Fibroblast of villous mesenchyme (primary cell): ENCODE measurements at regions not wholly inside any gene's neighbourhood (a gene's known extent, or its start where the extent isn't known, plus 50 kb on each side); places are given as distances from the start of the nearest gene placed in this dataset.
A peak's percentile ranks its signal among the peaks of the same experiment; 100 is the strongest.
"Not testable (repeated sequence)": the region's sequence is repeated elsewhere in the genome, so short reads cannot be mapped to it uniquely, and the experiment has no call there.

Experiments used
- DNase-seq: peaks from one replicate; pipeline ENCODE4 v3.0.0-alpha.2; 2010; ENCODE audit warnings: low read depth
- H3K4me3 ChIP-seq: 2 replicates; pipeline ENCODE4 v1.5.1; 2011; ENCODE audit warnings: low read depth, mild to moderate bottlenecking, low read length
- TF ChIP-seq, protein P1 (sequence below): IDR thresholded peaks from 2 replicates; pipeline ENCODE4 v1.5.1; 2012; ENCODE audit warnings: low read depth, mild to moderate bottlenecking, low read length; ENCODE audit not compliant: insufficient read depth

DNA sequence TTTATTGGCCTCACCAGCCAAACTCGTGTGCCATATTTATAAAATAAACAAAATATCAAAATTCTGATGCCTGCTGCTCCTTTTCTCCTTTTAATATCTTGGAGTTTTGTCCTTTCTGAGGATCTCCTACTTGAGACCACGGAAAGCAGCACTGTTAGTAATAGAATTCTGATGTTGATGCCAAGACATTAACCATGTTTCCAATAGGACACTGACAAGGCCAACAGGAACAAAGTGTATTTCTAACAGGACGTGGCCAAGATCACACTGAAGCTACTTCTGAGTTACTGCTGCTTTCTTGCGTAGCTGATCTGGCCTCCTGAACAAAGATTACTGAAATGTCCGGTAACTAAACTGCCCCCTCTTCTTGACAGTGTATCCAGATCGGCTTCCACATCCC is 848.5 kb downstream of the TTLL7 start:
- not testable (repeated sequence) for H3K4me3 ChIP-seq, DNase-seq

DNA sequence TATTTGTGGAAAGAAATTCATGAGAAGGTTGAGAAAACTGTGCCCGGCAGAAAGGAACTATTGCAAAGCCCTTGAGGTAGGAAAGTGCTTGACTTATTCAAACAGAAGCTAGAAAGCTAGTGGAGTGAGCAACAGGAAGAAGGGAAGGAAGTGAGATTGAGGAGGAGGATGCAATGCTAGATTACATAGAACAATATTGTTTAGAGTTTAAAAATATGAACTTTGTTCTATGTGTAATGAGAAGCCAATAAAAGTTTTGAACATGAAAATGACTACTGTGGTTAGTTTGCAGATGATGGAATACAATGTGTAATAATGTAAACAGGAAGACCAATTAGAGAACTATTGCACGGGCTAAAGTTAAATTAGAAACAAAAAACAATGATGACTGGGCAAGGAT is 853.1 kb downstream of the TTLL7 start:
- not testable (repeated sequence) for H3K4me3 ChIP-seq, DNase-seq

DNA sequence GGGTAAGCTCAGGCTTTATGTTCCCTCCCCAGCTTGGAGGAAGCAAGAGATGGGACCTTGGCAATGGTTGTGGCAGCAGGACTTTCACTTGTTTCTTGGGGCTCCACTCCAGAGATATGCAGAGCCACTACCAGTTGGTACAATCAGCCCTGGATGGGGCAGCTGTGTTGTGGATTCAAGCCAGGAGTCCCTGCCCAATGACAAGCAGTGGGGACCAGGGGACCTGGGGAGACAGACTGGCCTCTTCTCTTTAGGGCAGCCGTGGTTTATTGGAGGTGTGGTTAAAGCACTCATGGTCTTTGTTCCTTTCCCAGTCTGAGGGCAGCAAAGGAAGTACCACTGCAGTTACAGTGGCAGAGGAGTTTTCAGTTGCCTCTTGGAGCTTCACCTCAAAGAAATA is 856.1 kb downstream of the TTLL7 start:
- DNase-seq, H3K4me3 ChIP-seq: not testable (repeated sequence)

DNA sequence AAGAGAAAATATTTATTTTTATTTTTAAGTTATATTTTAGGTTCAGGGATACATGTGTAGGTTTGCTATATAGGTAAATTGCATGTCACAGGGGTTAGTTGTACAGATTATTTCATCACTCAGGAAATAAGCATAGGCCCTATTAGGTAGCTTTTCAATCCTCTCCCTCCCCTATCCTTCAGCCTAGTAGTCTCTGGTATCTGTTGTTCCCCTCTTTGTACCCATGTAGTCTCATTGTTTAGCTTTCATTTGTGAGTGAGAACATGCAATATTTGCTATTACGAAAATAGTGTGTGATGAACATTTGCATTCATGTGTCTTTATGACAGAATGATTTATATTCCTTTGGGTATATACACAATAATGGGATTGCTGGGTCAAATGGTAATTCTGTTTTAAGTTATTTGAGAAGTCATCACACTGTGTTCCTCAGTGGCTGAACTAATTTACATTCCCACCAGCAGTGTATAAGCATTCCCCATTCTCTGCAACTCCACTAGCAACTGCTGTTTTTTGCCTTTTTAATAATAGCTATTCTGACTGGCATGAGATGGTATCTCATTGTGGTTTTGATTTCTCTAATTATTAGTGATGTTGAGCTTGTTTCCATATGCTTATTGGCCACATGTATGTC is 863.3 kb downstream of the TTLL7 start:
- not testable (repeated sequence) for H3K4me3 ChIP-seq, DNase-seq

DNA sequence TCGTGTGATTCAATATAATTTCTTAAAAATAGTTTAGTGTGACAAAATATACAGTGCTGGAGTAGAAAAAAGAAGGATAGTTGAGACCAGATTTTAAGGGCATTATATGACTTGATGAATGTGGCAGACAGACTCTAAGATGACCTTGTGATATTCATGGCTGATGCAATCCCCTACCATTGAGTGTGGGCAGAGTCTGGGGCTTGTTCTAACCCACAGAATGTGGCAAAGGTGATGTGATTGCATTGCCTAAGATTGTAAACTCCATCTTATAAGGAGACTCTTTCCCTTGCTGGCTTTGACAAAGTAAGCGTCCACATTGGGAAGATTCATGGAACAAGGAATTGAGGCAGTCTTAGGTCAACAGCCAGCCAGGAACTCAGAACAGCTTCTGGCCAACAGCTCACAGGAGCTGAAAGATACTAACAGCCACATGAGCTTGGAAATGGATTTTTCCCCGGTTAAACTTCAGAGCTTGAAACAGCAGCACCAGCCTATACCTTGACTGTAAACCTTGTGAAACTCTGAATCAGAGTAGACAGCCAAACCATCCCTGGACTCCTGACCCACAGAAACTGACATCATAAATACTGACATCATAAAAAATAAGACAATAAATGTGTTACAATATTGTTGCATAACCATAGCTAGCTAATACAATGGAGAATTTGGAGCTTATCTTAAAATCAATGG is 864.5 kb downstream of the TTLL7 start:
- not testable (repeated sequence) for H3K4me3 ChIP-seq
- DNase-seq = peak; percentile 5

DNA sequence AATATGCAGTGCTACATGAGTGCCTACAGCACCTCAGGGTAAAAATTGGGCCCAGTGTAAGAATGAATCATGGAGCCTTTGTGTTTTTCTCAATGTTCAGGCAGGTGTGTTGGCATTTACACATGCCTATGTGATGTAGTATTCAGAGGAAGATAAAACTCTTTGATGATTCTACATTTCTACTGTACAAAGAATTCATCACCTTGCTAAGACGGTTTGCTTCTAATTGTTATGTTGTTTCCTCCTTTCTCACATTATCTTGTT is 867.3 kb downstream of the TTLL7 start:
- TF ChIP-seq, protein P1, sequence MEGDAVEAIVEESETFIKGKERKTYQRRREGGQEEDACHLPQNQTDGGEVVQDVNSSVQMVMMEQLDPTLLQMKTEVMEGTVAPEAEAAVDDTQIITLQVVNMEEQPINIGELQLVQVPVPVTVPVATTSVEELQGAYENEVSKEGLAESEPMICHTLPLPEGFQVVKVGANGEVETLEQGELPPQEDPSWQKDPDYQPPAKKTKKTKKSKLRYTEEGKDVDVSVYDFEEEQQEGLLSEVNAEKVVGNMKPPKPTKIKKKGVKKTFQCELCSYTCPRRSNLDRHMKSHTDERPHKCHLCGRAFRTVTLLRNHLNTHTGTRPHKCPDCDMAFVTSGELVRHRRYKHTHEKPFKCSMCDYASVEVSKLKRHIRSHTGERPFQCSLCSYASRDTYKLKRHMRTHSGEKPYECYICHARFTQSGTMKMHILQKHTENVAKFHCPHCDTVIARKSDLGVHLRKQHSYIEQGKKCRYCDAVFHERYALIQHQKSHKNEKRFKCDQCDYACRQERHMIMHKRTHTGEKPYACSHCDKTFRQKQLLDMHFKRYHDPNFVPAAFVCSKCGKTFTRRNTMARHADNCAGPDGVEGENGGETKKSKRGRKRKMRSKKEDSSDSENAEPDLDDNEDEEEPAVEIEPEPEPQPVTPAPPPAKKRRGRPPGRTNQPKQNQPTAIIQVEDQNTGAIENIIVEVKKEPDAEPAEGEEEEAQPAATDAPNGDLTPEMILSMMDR = no peak
- H3K4me3 ChIP-seq = no peak overlapping the region
- no peak for DNase-seq

DNA sequence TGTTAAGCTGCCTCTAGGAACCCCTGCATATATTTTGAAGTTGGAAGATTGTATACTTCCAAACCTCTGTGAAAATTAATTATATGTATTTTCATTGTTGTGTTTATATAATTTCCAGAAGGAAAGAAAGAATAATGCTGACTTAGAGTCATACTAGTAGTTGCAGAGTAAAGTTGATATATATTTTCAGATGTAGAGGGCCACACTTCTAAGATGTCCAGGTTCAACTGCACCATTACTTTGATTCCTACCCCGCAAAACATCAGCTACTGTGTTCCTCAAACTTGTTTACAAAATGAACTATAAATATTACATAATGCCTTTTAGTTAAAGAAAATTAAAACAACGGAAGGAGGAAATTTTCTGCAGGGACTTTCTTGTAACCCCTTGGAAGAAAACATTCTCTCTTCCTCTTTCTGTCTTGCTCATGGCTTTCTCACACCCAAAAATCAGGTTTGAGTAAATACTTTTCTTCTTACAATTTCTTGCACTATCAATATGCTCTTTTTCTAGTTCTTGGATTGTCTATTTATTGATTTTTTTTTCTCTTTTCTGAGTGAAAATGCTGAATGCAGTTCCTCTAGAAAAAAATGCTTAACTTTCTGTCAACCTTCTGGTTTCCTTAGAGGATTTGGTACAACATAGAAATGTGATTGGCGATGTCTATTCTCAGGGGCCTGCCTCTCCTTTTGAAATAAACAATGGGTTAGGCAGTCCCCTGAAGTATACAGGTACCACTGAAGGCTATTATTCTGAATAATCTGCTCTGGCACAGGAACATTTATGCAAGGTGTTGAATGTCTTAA is 867.8 kb downstream of the TTLL7 start:
- TF ChIP-seq, protein P1 = no peak
- DNase-seq = no peak
- H3K4me3 ChIP-seq = no peak overlapping the region

DNA sequence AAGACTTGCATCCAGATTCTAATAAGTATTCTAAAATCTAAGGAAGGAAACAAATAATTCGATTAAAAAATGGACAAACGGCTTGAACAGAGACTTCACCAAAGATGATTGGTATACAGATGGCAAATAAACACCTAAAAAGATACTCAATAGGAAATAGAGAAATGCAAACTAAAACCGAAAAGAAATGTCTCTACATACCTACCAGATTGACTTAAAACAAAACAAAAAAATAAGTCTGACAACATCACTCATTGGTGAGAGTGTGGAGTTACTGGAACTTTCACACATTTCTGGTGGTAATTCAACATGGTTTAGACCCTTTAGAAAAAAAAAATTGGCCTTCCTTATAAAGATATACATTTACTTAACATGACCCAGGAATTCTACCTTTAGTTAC is 869.8 kb downstream of the TTLL7 start:
- TF ChIP-seq, protein P1 = no peak
- no peak overlapping the region for H3K4me3 ChIP-seq
- DNase-seq = no peak

DNA sequence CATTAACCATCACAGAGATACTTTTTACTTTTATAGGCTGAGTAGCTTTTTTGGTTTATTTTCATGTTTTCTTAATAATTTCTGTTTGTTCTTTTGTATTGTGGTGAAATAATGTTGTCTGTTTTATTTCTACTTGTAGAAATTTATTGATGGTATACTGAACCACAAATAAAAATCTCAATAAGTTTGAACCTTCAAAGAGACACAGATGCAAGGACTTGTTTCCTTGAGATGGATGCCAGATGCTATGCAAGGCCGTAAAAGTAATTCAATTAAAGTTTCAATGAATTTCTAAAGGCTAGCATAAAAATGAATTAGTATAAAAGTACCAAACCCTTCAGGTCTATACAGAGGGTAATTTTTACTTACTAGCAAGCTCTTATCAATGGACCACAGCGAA is 873.5 kb downstream of the TTLL7 start:
- H3K4me3 ChIP-seq = no peak overlapping the region
- TF ChIP-seq, protein P1 = no peak
- no peak for DNase-seq
